Left forelimb (tissue), 1 donor: ENCODE measurements at regions not wholly inside any gene's neighbourhood (a gene's known extent, or its start where the extent isn't known, plus 50 kb on each side); places are given as distances from the start of the nearest gene placed in this dataset.

Experiments
- DNase-seq: peaks from one replicate; pipeline ENCODE4 v3.0.0-alpha.2; 2018; ENCODE audit warnings: low spot score

- DNase-seq, result no peak
These were observed 634.0 kb downstream of the IRX1 start for GRCh38 chr5:4229414-4230292.

DNA sequence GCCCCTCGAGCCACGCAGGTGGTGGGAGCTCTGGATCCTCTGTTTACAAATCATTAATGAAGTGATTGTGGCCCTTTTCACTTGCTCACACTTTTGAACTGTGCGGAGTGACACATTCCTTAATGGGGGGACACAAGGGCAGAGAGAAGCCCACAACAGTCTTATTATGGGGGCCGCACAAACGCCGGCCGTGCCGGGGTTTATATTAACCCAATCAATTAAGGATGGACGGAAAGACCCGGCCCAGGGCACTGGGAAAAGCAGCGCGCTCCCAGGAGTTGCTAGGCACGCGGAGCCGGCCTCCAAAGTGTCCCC, 634.8 kb downstream of the IRX1 start:
- DNase-seq, result no peak

DNA sequence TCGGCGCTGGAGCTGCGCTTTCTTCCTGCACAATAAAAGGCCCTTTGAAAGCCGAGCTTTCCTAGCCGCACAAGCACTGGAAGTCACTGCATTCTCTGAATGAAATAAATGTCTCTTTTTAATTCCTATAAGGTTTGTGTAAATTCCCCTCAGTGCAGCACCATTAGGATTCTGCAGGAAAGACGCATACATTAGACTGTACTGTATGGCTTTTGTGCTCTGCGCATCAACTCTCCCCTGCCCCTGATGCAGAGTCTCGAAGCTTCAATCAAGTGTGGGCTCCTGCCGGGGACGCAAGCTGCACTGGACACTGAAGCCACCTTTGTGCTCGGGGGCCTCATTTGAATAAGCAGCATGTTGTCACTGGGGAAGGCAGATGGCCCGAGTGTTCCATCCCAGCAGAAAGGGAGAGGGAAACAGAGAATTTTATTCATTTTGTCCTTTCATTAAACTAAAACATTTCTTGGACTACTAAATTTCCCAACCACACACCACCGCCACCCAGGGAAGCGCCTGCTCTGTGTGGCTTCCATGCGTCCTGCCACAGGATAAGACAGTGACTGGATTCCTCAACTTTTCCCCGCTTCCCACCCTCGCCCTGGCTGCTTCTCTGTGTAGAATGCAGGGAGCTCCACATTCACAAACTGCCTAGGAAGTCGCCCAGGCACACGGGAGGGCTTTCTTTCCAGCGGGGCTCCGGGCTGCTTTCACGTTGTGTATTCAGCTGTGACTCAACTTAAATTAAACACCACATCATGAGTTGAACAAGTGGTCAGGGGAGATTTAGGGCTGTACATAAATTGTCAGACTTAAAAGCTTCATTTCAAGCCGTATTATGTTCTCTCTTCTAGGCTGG, 635.4 kb downstream of the IRX1 start:
- no peak for DNase-seq

- DNase-seq, result no peak
These were observed 636.5 kb downstream of the IRX1 start for GRCh38 chr5:4232084-4232483.

DNA sequence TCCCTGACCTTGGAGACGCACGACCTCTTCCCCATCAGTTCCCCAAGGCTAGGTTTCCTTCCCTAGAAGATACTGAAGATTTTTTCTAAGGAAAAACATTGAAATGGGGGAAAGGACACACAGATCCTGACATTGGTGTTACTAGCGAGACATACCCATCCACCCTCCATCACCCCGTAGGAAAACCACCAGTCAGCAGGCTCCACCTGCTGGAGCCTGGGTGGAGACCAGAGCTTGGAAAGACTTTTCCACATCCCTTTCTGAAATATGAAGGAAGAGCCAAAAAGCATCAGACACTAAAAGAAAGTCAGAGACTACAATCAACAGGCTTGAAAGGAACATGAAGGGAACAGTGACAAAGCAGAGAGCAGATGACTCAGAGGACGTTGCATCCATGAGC, 638.0 kb downstream of the IRX1 start:
- DNase-seq, result no peak

GRCh38 chr5:4243479-4244264, 648.0 kb downstream of the IRX1 start:
- DNase-seq, result no peak

DNA sequence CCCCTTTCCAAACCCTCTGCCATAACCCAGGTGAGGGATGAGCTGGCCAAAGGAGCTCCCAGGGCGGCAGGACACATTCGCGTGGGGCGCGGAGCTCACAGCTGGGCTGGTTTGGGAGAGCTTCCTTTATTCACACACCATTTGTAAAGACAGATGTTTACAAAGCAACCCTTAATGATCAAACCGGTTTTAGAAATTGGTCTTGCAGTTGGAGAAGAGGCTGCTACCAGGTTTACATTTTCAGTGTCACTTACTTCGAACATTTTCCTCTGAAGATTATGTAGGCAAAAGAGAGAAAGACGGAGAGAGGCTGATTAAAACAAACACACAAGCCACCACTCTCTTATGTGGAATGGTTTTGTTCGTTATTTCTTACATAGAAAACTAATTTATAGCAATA, 648.7 kb downstream of the IRX1 start:
- no peak for DNase-seq

GRCh38 chr5:4245076-4245475, 649.4 kb downstream of the IRX1 start:
- no peak for DNase-seq

DNA sequence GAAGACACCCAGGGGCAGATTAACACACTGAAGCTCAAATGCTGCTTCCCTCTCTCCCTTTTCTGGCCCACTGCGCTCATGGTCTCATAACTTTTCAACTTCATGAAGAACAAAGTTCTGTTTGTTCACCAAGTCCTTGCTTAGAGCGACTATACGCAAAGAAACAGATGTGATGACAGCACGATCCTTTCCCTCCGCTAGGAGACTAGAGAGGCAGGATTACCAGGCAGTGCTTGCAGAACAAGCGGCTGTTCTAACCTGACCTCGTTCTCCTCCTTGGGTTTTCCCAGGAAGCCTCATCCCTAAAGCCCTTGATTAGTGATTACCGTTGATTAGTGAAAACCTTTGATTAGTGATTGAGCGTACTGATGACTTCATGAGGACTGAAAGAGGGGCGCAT, 649.9 kb downstream of the IRX1 start:
- DNase-seq, result no peak

GRCh38 chr5:4246447-4246846, 650.8 kb downstream of the IRX1 start:
- DNase-seq, result no peak

- DNase-seq, result no peak
These were observed 654.6 kb downstream of the IRX1 start for GRCh38 chr5:4250254-4250653.

GRCh38 chr5:4252385-4252784, 656.8 kb downstream of the IRX1 start:
- no peak for DNase-seq

GRCh38 chr5:4254736-4255135, 659.1 kb downstream of the IRX1 start:
- no peak for DNase-seq

GRCh38 chr5:4255441-4255840, 659.8 kb downstream of the IRX1 start:
- DNase-seq, result no peak

DNA sequence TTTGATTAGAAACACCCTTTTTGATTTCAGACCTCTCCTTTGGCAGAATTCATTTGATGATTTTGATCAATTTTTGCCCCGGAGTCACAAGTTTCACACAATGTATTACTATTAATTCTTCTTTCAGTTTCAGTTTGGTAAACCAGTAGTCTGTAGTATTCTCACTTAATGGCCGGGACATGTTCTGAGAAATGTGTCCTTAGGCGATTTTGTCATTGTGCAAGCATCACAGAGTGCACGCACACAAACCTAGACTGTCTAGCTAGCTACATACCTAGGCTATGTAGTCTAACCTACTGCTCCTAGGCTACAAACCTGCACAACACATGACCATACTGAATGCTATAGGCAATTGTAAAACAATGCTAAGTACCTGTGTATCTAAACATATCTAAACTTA, 662.5 kb downstream of the IRX1 start:
- no peak for DNase-seq

DNA sequence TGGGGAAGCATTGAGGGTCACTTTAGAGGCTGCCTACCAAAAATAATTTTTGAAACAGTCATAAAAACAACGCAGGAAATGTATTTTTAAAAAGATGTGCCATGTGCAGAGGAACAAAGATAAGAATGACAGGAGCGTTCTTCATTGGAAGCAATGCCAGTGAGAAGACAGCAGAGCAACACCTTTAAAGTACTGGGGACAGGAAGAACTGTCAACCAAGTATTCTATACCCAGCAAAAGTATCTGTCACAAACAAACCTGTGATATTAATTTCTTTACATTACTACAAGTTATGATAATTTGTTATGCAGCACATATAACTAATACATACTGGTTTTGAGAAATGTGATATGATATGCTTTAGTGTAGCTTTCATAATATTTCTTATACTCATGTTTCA, 675.6 kb downstream of the IRX1 start:
- no peak for DNase-seq

DNA sequence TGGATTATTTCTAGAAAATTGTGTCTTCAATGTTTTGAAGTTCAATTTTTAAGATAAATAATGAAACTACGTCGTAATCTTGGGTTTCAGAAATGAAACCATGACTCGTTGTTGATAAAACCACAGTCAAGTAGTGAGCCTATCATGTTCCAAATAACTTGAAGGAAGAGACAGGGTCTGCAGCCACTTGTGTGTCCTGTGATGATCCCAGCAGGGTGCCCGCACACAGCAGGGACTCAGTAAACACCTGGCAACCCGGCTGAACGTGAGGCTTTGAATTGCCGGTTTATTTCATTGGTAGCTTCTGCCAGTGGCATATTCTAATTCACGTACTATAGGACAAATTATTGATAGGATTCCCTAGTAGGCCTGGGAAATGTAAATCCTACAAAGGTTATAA, 679.6 kb downstream of the IRX1 start:
- no peak for DNase-seq

GRCh38 chr5:4294878-4295277, 699.2 kb downstream of the IRX1 start:
- no peak for DNase-seq

- no peak for DNase-seq
These were observed 700.2 kb downstream of the IRX1 start for GRCh38 chr5:4295663-4296339.

GRCh38 chr5:4306057-4306456, 710.4 kb downstream of the IRX1 start:
- DNase-seq, result no peak

DNA sequence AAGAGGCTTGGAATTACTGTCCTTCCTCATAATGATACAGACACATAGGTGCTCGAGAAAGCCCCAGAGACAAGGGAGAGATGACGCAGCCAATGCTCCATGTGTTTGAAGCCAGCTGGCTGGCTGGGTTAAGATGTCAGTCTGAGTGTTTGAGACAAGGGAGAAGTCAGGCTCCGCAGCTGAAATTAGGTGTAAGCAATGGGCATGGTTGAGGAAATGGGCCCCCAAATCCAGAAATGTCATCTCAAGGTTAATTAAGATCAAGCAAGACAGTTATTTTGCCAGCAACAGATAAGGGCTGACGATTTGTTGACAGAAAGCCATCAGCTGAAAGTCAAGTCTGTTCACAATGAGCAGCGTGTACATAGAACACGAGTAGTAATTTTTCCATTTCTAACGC, 713.4 kb downstream of the IRX1 start:
- no peak for DNase-seq

- no peak for DNase-seq
These were observed 717.5 kb downstream of the IRX1 start for GRCh38 chr5:4313138-4313537.
